ENCODE measurements at regions not wholly inside any gene's neighbourhood (a gene's known extent, or its start where the extent isn't known, plus 50 kb on each side); places are given as distances from the start of the nearest gene placed in this dataset.
"Not testable (repeated sequence)": the region's sequence is repeated elsewhere in the genome, so short reads cannot be mapped to it uniquely, and the experiment has no call there.

- Mint-ChIP-seq H3K4me3 (no peak overlapping the region), H3K36me3 (no peaks in the 10 kb centered on the region), H3K4me1 (no peaks in the 10 kb centered on the region), H3K27me3 (peaks cover 6 to 13% of the 10 kb centered on the region in 2 donors), H3K9me3 (no peaks in the 10 kb centered on the region), H3K27ac (no peak overlapping the region)
- no peak for DNase-seq
- ATAC-seq (replicated peaks), result no peak
Measured at GRCh38 chr7:25671111-25671510, 442.8 kb upstream of the NPVF start.

- H3K27me3 Mint-ChIP-seq, result peaks cover 6 to 13% of the 10 kb centered on the region in 2 donors
- no peak for ATAC-seq (replicated peaks)
- no peak overlapping the region for H3K4me3 Mint-ChIP-seq
- no peaks in the 10 kb centered on the region for H3K36me3 Mint-ChIP-seq
- no peaks in the 10 kb centered on the region for H3K9me3 Mint-ChIP-seq
- H3K27ac Mint-ChIP-seq, result no peak overlapping the region
- no peak for DNase-seq
- no peaks in the 10 kb centered on the region for H3K4me1 Mint-ChIP-seq
Measured at GRCh38 chr7:25672496-25672895, 444.2 kb upstream of the NPVF start.

- ATAC-seq (replicated peaks) (no peak), DNase-seq (no peak)
- H3K9me3 Mint-ChIP-seq, result no peaks in the 10 kb centered on the region
- no peaks in the 10 kb centered on the region for H3K36me3 Mint-ChIP-seq
- peaks cover 0 to 5% of the 10 kb centered on the region in 2 donors for H3K27me3 Mint-ChIP-seq
- H3K4me1 Mint-ChIP-seq, result no peaks in the 10 kb centered on the region
- no peak overlapping the region for H3K4me3 Mint-ChIP-seq
- H3K27ac Mint-ChIP-seq, result no peak overlapping the region
Measured at GRCh38 chr7:25675789-25676474, 447.6 kb upstream of the NPVF start.

GRCh38 chr7:25677595-25677994 lies 449.3 kb upstream of the NPVF start:
- H3K9me3 Mint-ChIP-seq, result no peaks in the 10 kb centered on the region
- no peaks in the 10 kb centered on the region for H3K4me1 Mint-ChIP-seq
- ATAC-seq (replicated peaks), result no peak
- no peak overlapping the region for H3K27ac Mint-ChIP-seq
- H3K36me3 Mint-ChIP-seq, result no peaks in the 10 kb centered on the region
- H3K27me3 Mint-ChIP-seq, result peaks cover 5 to 6% of the 10 kb centered on the region in 2 donors
- DNase-seq, result no peak
- no peak overlapping the region for H3K4me3 Mint-ChIP-seq

- Mint-ChIP-seq H3K27me3 (peaks cover 6 to 10% of the 10 kb centered on the region in 2 donors), H3K27ac (no peak overlapping the region), H3K36me3 (no peaks in the 10 kb centered on the region), H3K9me3 (no peaks in the 10 kb centered on the region), H3K4me3 (no peak overlapping the region), H3K4me1 (no peaks in the 10 kb centered on the region)
- ATAC-seq (replicated peaks), result no peak
- DNase-seq, result no peak
Measured at GRCh38 chr7:25678215-25678614, 449.9 kb upstream of the NPVF start.

GRCh38 chr7:25680636-25681035 lies 452.4 kb upstream of the NPVF start:
- H3K9me3 Mint-ChIP-seq, result no peaks in the 10 kb centered on the region
- H3K36me3 Mint-ChIP-seq, result no peaks in the 10 kb centered on the region
- no peak for DNase-seq
- H3K4me3 Mint-ChIP-seq, result no peak overlapping the region
- no peak for ATAC-seq (replicated peaks)
- H3K27ac Mint-ChIP-seq, result no peak overlapping the region
- peaks cover 14 to 23% of the 10 kb centered on the region in 2 donors for H3K27me3 Mint-ChIP-seq
- no peaks in the 10 kb centered on the region for H3K4me1 Mint-ChIP-seq

- no peak overlapping the region for H3K27ac Mint-ChIP-seq
- H3K27me3 Mint-ChIP-seq, result peaks cover 27 to 30% of the 10 kb centered on the region in 2 donors
- no peak overlapping the region for H3K4me3 Mint-ChIP-seq
- H3K4me1 Mint-ChIP-seq, result no peaks in the 10 kb centered on the region
- ATAC-seq (replicated peaks), result no peak
- no peak for DNase-seq
- no peaks in the 10 kb centered on the region for H3K36me3 Mint-ChIP-seq
- H3K9me3 Mint-ChIP-seq, result no peaks in the 10 kb centered on the region
Measured at GRCh38 chr7:25684360-25684759, 456.1 kb upstream of the NPVF start.

GRCh38 chr7:25686493-25686892 lies 458.2 kb upstream of the NPVF start:
- no peak overlapping the region for H3K4me3 Mint-ChIP-seq
- no peak overlapping the region for H3K27ac Mint-ChIP-seq
- H3K9me3 Mint-ChIP-seq, result no peaks in the 10 kb centered on the region
- no peaks in the 10 kb centered on the region for H3K4me1 Mint-ChIP-seq
- DNase-seq (no peak), ATAC-seq (replicated peaks) (no peak)
- no peaks in the 10 kb centered on the region for H3K36me3 Mint-ChIP-seq
- peaks cover 27 to 30% of the 10 kb centered on the region in 2 donors for H3K27me3 Mint-ChIP-seq

- H3K36me3 Mint-ChIP-seq, result peaks cover 0 to 2% of the 10 kb centered on the region in 2 donors
- DNase-seq, result no peak
- H3K27ac Mint-ChIP-seq, result no peak overlapping the region
- no peaks in the 10 kb centered on the region for H3K4me1 Mint-ChIP-seq
- no peak for ATAC-seq (replicated peaks)
- H3K4me3 Mint-ChIP-seq, result no peak overlapping the region
- no peaks in the 10 kb centered on the region for H3K9me3 Mint-ChIP-seq
- peaks cover 0 to 13% of the 10 kb centered on the region in 2 donors for H3K27me3 Mint-ChIP-seq
Measured at GRCh38 chr7:25694211-25694610, 457.8 kb upstream of the NFE2L3 start.

- Mint-ChIP-seq H3K9me3 (no peaks in the 10 kb centered on the region), H3K27ac (no peak overlapping the region), H3K4me1 (no peaks in the 10 kb centered on the region), H3K4me3 (no peak overlapping the region), H3K27me3 (peaks cover 0 to 13% of the 10 kb centered on the region in 2 donors), H3K36me3 (peaks cover 0 to 2% of the 10 kb centered on the region in 2 donors)
- DNase-seq, result no peak
- no peak for ATAC-seq (replicated peaks)
Measured at GRCh38 chr7:25694699-25695098, 457.3 kb upstream of the NFE2L3 start.

GRCh38 chr7:25696571-25696970 lies 455.4 kb upstream of the NFE2L3 start:
- peaks cover 5 to 6% of the 10 kb centered on the region in 2 donors for H3K9me3 Mint-ChIP-seq
- H3K27me3 Mint-ChIP-seq, result peaks cover under 1 to 17% of the 10 kb centered on the region in 2 donors
- H3K4me1 Mint-ChIP-seq, result no peaks in the 10 kb centered on the region
- peaks cover 3 to 4% of the 10 kb centered on the region in 2 donors for H3K36me3 Mint-ChIP-seq
- no peak overlapping the region for H3K4me3 Mint-ChIP-seq
- ATAC-seq (replicated peaks), result no peak
- DNase-seq, result no peak
- no peak overlapping the region for H3K27ac Mint-ChIP-seq

GRCh38 chr7:25698451-25699113 lies 453.4 kb upstream of the NFE2L3 start:
- DNase-seq (no peak), ATAC-seq (replicated peaks) (no peak)
- H3K27ac Mint-ChIP-seq, result no peak overlapping the region
- H3K9me3 Mint-ChIP-seq, result peaks cover 6 to 9% of the 10 kb centered on the region in 2 donors
- no peak overlapping the region for H3K4me3 Mint-ChIP-seq
- H3K27me3 Mint-ChIP-seq, result peaks cover 20 to 24% of the 10 kb centered on the region in 2 donors
- no peaks in the 10 kb centered on the region for H3K4me1 Mint-ChIP-seq
- peaks cover 3 to 8% of the 10 kb centered on the region in 2 donors for H3K36me3 Mint-ChIP-seq

- ATAC-seq (replicated peaks); DNase-seq; H3K36me3 Mint-ChIP-seq; H3K4me1 Mint-ChIP-seq; H3K27ac Mint-ChIP-seq; H3K4me3 Mint-ChIP-seq: not testable (repeated sequence)
- H3K27me3 Mint-ChIP-seq, result peaks cover 20 to 24% of the 10 kb centered on the region in 2 donors
- H3K9me3 Mint-ChIP-seq, result peaks cover 6 to 11% of the 10 kb centered on the region in 2 donors
Measured at GRCh38 chr7:25700141-25700540, 451.9 kb upstream of the NFE2L3 start.

GRCh38 chr7:25704413-25704812 lies 447.6 kb upstream of the NFE2L3 start:
- DNase-seq (no peak), ATAC-seq (replicated peaks) (no peak)
- Mint-ChIP-seq H3K27ac (no peak overlapping the region), H3K27me3 (peaks cover 14 to 35% of the 10 kb centered on the region in 2 donors), H3K9me3 (peaks cover 6 to 11% of the 10 kb centered on the region in 2 donors), H3K4me3 (no peak overlapping the region), H3K4me1 (no peaks in the 10 kb centered on the region), H3K36me3 (peaks cover 3 to 6% of the 10 kb centered on the region in 2 donors)

GRCh38 chr7:25706764-25707163 lies 445.2 kb upstream of the NFE2L3 start:
- Mint-ChIP-seq H3K36me3 (peaks cover 0 to 4% of the 10 kb centered on the region in 2 donors), H3K9me3 (peaks cover 0 to 6% of the 10 kb centered on the region in 2 donors), H3K27ac (no peak overlapping the region), H3K27me3 (peaks cover 8 to 32% of the 10 kb centered on the region in 2 donors), H3K4me3 (no peak overlapping the region), H3K4me1 (no peaks in the 10 kb centered on the region)
- no peak for DNase-seq
- ATAC-seq (replicated peaks), result no peak

Data from stimulated activated naive B cell treated with anti-CD40 and anti-IgM and Interleukin-4, amounts not matched to agents 10 μg/mL and 1 μg/mL and 100 μg/mL, for 72 hours (primary cell).